Spinal cord (tissue), 9 donors: ENCODE measurements at regions not wholly inside any gene's neighbourhood (a gene's known extent, or its start where the extent isn't known, plus 50 kb on each side); places are given as distances from the start of the nearest gene placed in this dataset.

Experiments used
- DNase-seq, 6 donors: peaks; one replicate each; pipeline versions ENCODE4 v3.0.0 to v3.0.0-alpha.2; 2013 to 2015; ENCODE audit warnings: low spot score in 6 of 6, low read depth in 4 of 6
- H3K27ac ChIP-seq: one replicate; pipeline ENCODE4 v1.5.1; 2013; ENCODE audit warnings: low read depth, low read length, control low read depth
- H3K27me3 ChIP-seq: one replicate; pipeline ENCODE4 v1.6.1; 2013; ENCODE audit warnings: low read length; ENCODE audit not compliant: control insufficient read depth, insufficient read depth
- H3K36me3 ChIP-seq: one replicate; pipeline ENCODE4 v1.6.1; 2013; ENCODE audit warnings: low read length; ENCODE audit not compliant: control insufficient read depth, insufficient read depth
- H3K4me1 ChIP-seq: one replicate; pipeline ENCODE4 v1.6.1; 2013; ENCODE audit warnings: low read length; ENCODE audit not compliant: control insufficient read depth, insufficient read depth
- H3K4me3 ChIP-seq: one replicate; pipeline ENCODE4 v1.5.1; 2013; ENCODE audit warnings: low read depth, low read length, control low read depth
- H3K9me3 ChIP-seq: one replicate; pipeline ENCODE4 v1.6.1; 2013; ENCODE audit warnings: low read length; ENCODE audit not compliant: control insufficient read depth, insufficient read depth
- WGBS: methylation state at CpG from one replicate; pipeline ENCODE4 v1.1.5; 2013; ENCODE audit warnings: missing lambda C conversion rate; ENCODE audit not compliant: insufficient coverage; 5-methylcytosine and 5-hydroxymethylcytosine counted together
- donor health status: healthy.

DNA sequence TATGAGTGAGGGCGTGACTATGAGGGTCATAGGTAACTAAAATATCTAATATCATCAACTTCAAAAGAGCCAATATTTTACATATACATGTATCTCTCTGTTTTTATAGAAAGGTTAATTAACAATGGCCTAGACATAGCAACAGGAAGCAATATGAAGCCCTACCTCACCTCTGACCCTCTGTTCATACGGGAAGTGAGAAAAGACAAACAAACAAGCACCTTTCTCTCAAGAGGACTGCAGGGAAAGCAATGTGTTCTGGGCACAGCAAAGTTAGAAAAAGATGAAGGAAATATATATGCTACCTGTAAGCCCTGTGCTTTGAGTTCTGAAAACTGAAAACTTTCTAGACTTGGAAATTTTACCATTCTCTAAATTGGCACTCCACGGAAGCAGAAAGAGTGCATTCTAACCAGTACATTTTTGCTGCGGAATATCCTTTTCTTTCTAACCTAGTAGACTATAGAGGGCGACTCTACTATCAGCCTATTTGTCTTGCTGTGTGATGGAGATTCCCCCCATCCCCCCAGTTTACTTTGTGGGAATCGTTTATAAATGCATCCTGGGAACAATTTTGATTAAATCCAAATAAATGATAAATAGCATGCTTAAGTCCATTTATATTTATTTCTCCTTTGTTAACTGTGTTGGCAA is 830.4 kb upstream of the FAT3 start:
- WGBS: 80% methylated on average over 1 of the region's 6 CpGs
- H3K4me3 ChIP-seq: no peak overlapping the region
- H3K27ac ChIP-seq: no peak overlapping the region
- no peaks in the 10 kb centered on the region for H3K27me3 ChIP-seq
- H3K36me3 ChIP-seq: no peaks in the 10 kb centered on the region
- H3K4me1 ChIP-seq: no peaks in the 10 kb centered on the region
- no peak for DNase-seq
- no peaks in the 10 kb centered on the region for H3K9me3 ChIP-seq

DNA sequence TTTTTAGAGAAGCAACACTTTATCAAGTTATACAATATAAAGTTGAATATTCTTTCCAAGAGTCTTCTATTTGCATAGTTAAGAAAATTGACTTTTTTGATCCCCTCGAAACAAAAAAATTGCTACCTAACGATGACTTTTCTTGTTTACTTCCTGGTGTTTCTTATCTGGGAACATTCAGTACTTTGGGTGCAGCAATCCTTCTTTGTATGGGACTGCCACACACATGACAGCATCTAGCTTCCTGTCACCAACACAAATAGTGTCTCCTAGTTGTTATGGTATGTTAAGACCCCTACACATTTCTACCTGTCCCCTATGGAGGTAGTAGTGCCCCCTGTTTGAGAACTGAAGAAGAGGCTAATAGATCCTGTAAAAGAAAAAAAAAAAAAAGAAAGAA is 841.7 kb upstream of the FAT3 start:
- Histone ChIP-seq H3K9me3 (no peaks in the 10 kb centered on the region), H3K27me3 (no peaks in the 10 kb centered on the region), H3K4me1 (no peaks in the 10 kb centered on the region), H3K4me3 (no peak overlapping the region), H3K27ac (no peak overlapping the region), H3K36me3 (no peaks in the 10 kb centered on the region)
- WGBS: 100% methylated on average over 2 of the region's 2 CpGs
- DNase-seq: no peak

DNA sequence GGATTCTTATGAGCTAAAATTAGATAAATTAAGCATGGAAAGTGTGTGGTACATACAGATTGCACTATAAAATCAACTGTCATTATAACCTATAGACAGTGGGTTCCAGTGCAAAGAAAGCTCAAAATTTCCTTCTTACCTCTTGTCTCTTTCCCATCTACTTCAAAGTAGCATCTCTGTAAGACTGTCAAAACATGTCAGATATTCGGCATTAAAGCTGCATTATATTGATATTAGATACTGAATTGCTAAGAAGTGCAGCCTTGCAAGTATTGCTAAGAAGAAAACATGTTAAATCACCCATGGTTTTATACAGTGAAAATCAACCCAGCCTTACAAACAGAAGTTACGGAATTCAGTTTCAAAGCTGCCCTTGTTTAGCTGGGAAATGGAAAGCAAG is 849.8 kb upstream of the FAT3 start:
- Histone ChIP-seq H3K27ac (no peak overlapping the region), H3K36me3 (no peaks in the 10 kb centered on the region), H3K4me3 (no peak overlapping the region), H3K27me3 (no peaks in the 10 kb centered on the region), H3K9me3 (no peaks in the 10 kb centered on the region), H3K4me1 (no peaks in the 10 kb centered on the region)
- no CpG with 5 or more reads among the region's 2 CpGs for WGBS
- DNase-seq: no peak

DNA sequence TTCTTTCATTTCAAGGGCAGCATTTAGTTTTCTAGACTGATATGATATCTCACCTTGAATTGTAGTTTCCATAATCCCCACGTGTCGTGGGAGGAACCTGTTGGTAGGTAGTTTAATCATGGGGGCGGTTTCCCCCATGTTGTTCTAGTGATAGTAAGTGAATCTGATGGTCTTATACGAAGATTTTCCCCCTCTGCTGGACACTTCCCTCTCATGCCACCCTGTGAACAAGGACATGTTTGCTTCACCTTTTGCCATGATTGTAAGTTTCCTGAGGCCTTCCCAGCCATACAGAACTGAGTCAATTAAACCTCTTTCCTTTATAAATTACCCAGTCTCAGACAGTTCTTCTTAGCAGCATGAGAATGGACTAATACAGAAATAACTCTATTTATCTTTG is 851.1 kb upstream of the FAT3 start:
- no peaks in the 10 kb centered on the region for H3K27me3 ChIP-seq
- WGBS: no CpG with 5 or more reads among the region's 4 CpGs
- H3K4me1 ChIP-seq: no peaks in the 10 kb centered on the region
- no peak overlapping the region for H3K4me3 ChIP-seq
- H3K36me3 ChIP-seq: no peaks in the 10 kb centered on the region
- no peak overlapping the region for H3K27ac ChIP-seq
- no peaks in the 10 kb centered on the region for H3K9me3 ChIP-seq
- no peak for DNase-seq

DNA sequence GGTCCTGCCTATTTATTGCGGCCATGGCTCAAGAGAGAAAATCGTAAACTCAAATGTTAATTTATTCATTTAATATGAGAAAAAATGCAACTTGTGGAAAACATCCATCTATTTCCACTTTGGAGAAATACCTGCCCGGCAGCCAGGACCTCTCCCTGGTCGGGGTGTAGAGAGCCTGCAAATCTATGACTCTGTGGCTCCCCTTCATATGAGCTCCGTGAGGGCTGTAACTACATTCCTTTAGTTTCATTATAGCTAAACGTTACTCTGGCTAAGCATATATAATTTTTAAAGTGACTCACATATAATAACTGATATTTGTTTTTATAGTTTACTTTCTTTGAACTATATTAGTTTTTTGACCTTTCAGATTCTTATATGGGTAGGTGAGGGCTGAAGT is 857.8 kb upstream of the FAT3 start:
- no CpG with 5 or more reads among the region's 6 CpGs for WGBS
- Histone ChIP-seq H3K36me3 (no peaks in the 10 kb centered on the region), H3K4me1 (no peaks in the 10 kb centered on the region), H3K4me3 (no peak overlapping the region), H3K27me3 (no peaks in the 10 kb centered on the region), H3K27ac (no peak overlapping the region), H3K9me3 (no peaks in the 10 kb centered on the region)
- DNase-seq: no peak

DNA sequence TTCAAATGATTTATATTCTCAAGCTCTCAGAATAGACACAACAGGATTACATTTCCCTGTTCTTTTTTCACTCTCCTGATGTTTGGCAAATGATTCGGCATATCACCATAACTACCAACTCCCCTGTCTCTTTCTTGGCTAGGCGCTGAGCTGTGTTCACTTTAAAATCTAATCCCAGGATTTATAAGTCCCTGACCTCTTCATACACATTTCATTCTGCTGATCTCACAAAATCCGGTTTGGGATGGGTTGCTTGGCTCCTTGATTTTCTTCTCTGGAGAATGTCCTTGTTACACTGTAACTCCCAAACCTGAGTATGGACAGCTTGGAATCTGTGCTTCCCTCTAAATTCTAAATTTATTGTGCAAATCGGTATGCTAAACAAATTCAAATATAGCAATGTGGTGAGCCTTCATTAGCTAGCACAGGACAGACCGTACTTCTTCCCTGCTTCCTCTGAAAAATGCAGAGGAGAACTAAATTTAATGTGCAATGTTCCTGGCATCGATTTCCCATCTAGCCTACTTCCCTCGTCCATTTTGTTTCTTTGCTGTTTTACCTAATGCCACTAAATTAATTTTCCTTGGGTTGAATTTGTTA is 858.5 kb upstream of the FAT3 start:
- Histone ChIP-seq H3K27ac (no peak overlapping the region), H3K4me3 (no peak overlapping the region), H3K36me3 (no peaks in the 10 kb centered on the region), H3K9me3 (no peaks in the 10 kb centered on the region), H3K4me1 (no peaks in the 10 kb centered on the region), H3K27me3 (no peaks in the 10 kb centered on the region)
- 93% methylated on average over 4 of the region's 7 CpGs for WGBS
- peak in 1 of 6 donors; percentile 11 for DNase-seq

DNA sequence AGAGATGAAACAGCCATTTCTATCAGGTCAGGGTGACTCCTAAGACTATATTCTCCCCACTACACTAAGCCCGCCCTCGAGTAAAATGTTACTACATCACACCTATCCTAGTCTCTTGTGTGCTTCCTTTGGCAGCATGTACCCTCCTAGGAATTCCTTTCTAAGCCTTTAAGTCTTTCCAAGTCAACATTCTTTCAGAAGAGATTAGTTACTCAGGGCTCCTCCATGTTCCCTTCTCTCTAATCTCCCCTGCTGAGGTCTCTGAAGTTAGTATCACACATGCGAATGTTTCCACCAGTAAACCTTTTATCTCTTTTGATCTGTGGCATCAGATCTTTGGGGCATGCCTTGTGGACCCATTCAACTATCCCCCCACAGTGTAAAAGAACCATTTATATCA is 873.7 kb upstream of the FAT3 start:
- no peaks in the 10 kb centered on the region for H3K9me3 ChIP-seq
- no peaks in the 10 kb centered on the region for H3K36me3 ChIP-seq
- no peak for DNase-seq
- 86% methylated on average over 1 of the region's 3 CpGs for WGBS
- H3K27me3 ChIP-seq: no peaks in the 10 kb centered on the region
- no peak overlapping the region for H3K27ac ChIP-seq
- no peak overlapping the region for H3K4me3 ChIP-seq
- no peaks in the 10 kb centered on the region for H3K4me1 ChIP-seq

DNA sequence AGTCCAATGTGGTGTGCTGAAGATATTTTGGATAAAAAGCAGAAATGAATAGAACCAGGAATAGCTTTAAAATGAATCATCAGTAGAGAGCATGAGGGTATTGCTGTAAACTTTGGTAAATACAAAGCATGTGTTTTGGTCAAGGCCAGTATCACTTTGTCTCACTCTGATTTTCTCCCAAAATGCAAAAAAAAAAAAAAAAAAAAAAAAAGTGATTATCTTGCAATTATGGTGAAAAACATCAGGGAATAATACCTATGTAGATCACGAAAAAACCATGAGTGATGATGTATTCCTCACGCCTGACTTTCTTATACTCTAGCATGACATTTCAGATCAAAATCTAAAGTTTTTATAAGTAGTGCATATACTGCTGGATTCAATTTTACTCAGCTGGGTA is 897.9 kb upstream of the FAT3 start:
- no peak overlapping the region for H3K27ac ChIP-seq
- no peaks in the 10 kb centered on the region for H3K27me3 ChIP-seq
- H3K4me3 ChIP-seq: no peak overlapping the region
- H3K9me3 ChIP-seq: peaks cover 3% of the 10 kb centered on the region
- H3K4me1 ChIP-seq: no peaks in the 10 kb centered on the region
- H3K36me3 ChIP-seq: no peaks in the 10 kb centered on the region
- no peak for DNase-seq
- WGBS: no CpG with 5 or more reads among the region's 2 CpGs

DNA sequence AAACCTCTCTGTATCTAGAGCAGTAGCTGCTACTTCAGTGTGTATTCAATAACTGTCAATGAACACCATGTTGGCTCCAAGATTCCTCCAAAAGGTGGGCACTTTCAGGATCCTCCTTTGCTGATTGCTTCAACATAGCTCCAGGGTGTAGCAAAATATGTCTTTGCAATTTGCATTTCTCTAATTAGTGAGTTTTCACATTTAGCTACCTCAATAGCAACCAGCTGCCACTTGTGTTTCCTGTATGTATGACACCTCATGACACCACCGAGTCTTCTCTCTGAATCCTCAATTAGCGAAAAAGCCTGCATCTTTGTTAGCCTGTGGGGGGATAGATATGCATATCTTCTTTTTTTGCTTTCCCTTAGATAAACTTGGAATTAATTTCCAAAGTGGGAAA is 898.3 kb upstream of the FAT3 start:
- Histone ChIP-seq H3K9me3 (peaks cover 3% of the 10 kb centered on the region), H3K27me3 (no peaks in the 10 kb centered on the region), H3K36me3 (no peaks in the 10 kb centered on the region), H3K4me1 (no peaks in the 10 kb centered on the region), H3K4me3 (no peak overlapping the region), H3K27ac (no peak overlapping the region)
- WGBS: no CpG with 5 or more reads among the region's 2 CpGs
- DNase-seq: peak in 1 of 6 donors; percentile 10

DNA sequence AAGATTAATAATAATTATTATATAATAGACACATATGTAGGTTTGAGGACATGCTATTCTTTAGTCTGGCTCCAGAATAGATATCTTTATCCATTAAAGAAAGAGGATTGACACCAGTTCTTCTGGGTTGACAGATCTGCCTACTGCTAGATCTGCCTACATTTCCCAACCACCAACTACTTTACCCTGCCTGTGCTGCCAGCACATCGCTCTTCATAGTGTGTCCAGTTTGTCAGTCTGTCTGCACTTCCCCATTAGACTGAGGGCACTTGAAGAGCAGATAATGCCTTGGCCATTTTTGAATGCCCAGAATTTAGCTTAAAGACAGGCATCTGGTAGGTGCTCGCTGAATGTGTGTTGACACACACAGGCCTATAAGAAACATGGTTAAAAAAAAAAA is 910.1 kb upstream of the FAT3 start:
- Histone ChIP-seq H3K27me3 (no peaks in the 10 kb centered on the region), H3K9me3 (no peaks in the 10 kb centered on the region), H3K4me3 (no peak overlapping the region), H3K27ac (no peak overlapping the region), H3K4me1 (no peaks in the 10 kb centered on the region), H3K36me3 (no peaks in the 10 kb centered on the region)
- DNase-seq: no peak
- WGBS: 100% methylated on average over 2 of the region's 2 CpGs
